ENCODE measurements at regions not wholly inside any gene's neighbourhood (a gene's known extent, or its start where the extent isn't known, plus 50 kb on each side); places are given as distances from the start of the nearest gene placed in this dataset.

DNA sequence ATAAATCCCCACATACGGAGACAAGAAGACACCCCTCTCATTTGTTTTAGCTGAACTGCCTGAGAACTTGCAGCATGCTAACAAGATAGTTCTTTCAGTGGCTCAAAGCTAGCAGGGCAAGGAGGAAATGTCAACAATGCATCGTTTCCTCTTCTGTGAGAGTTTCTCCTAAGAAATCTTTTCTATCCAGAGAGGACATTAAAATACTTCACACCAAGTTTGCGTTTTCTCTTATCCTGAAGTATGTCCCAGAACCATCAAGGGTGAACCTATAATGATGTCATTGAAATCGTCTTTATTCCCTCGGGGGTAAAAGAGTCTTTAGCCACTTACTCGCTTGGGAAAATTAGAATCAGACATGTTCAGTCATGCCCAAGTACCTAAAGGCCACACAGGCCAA, 541.7 kb upstream of the MDFIC2 start:
- TF ChIP-seq, protein P1, sequence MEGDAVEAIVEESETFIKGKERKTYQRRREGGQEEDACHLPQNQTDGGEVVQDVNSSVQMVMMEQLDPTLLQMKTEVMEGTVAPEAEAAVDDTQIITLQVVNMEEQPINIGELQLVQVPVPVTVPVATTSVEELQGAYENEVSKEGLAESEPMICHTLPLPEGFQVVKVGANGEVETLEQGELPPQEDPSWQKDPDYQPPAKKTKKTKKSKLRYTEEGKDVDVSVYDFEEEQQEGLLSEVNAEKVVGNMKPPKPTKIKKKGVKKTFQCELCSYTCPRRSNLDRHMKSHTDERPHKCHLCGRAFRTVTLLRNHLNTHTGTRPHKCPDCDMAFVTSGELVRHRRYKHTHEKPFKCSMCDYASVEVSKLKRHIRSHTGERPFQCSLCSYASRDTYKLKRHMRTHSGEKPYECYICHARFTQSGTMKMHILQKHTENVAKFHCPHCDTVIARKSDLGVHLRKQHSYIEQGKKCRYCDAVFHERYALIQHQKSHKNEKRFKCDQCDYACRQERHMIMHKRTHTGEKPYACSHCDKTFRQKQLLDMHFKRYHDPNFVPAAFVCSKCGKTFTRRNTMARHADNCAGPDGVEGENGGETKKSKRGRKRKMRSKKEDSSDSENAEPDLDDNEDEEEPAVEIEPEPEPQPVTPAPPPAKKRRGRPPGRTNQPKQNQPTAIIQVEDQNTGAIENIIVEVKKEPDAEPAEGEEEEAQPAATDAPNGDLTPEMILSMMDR (IDR thresholded peaks at IDR 0.05; ENCODE audit: insufficient read depth, low read length, poor library complexity, severe bottlenecking): no peak
- no peak for TF ChIP-seq EZH2phosphoT487 (conservative IDR thresholded peaks at IDR 0.05; ENCODE audit: low read length)

All from SU-DHL-6 (cell line).